HG03571 (cell line): ENCODE measurements at regions not wholly inside any gene's neighbourhood (a gene's known extent, or its start where the extent isn't known, plus 50 kb on each side); places are given as distances from the start of the nearest gene placed in this dataset.
"Not testable (repeated sequence)": the region's sequence is repeated elsewhere in the genome, so short reads cannot be mapped to it uniquely, and the experiment has no call there.

ENCODE experiments used
- ATAC-seq: cut with Tn5 transposase; IDR thresholded peaks from one replicate; pipeline ENCODE4 v1.9.1; 2021; ENCODE audit not compliant: unreplicated experiment

- ATAC-seq = no peak
These were observed 115.7 kb upstream of the RHOBTB1 start for GRCh38 chr10:61059636-61060035.

GRCh38 chr10:61052469-61053205 is 108.7 kb upstream of the RHOBTB1 start:
- ATAC-seq = no peak

GRCh38 chr10:61051344-61051743 is 107.4 kb upstream of the RHOBTB1 start:
- no peak for ATAC-seq

- ATAC-seq = no peak
These were observed 106.2 kb upstream of the RHOBTB1 start for GRCh38 chr10:61050120-61050745.

GRCh38 chr10:61049386-61049785 is 105.4 kb upstream of the RHOBTB1 start:
- no peak for ATAC-seq

- no peak for ATAC-seq
These were observed 104.0 kb upstream of the RHOBTB1 start for GRCh38 chr10:61047788-61048560.

- ATAC-seq = no peak
These were observed 103.1 kb upstream of the RHOBTB1 start for GRCh38 chr10:61047081-61047480.

GRCh38 chr10:61045480-61045879 is 101.5 kb upstream of the RHOBTB1 start:
- not testable (repeated sequence) for ATAC-seq

GRCh38 chr10:61042533-61042932 is 98.5 kb upstream of the RHOBTB1 start:
- ATAC-seq = no peak

- ATAC-seq = no peak
These were observed 96.5 kb upstream of the RHOBTB1 start for GRCh38 chr10:61040399-61041016.

- no peak for ATAC-seq
These were observed 95.9 kb upstream of the RHOBTB1 start for GRCh38 chr10:61039868-61040267.

- ATAC-seq = not testable (repeated sequence)
These were observed 93.4 kb upstream of the RHOBTB1 start for GRCh38 chr10:61037261-61037830.

- ATAC-seq = not testable (repeated sequence)
These were observed 92.2 kb upstream of the RHOBTB1 start for GRCh38 chr10:61036148-61036547.

GRCh38 chr10:61031341-61031740 is 87.4 kb upstream of the RHOBTB1 start:
- no peak for ATAC-seq

GRCh38 chr10:61029411-61029810 is 85.4 kb upstream of the RHOBTB1 start:
- ATAC-seq = no peak

- ATAC-seq = no peak
These were observed 84.9 kb upstream of the RHOBTB1 start for GRCh38 chr10:61028861-61029361.

- ATAC-seq = no peak
These were observed 80.8 kb upstream of the RHOBTB1 start for GRCh38 chr10:61024856-61025201.

- no peak for ATAC-seq
These were observed 80.3 kb upstream of the RHOBTB1 start for GRCh38 chr10:61024151-61024855.

GRCh38 chr10:61023053-61023452 is 79.1 kb upstream of the RHOBTB1 start:
- no peak for ATAC-seq

- ATAC-seq = no peak
These were observed 77.9 kb upstream of the RHOBTB1 start for GRCh38 chr10:61021926-61022325.
